ENCODE measurements at regions not wholly inside any gene's neighbourhood (a gene's known extent, or its start where the extent isn't known, plus 50 kb on each side); places are given as distances from the start of the nearest gene placed in this dataset.

GRCh38 chr4:132910229-132910748, 238.8 kb upstream of the PCDH10 start:
- DNase-seq: no peak

DNA sequence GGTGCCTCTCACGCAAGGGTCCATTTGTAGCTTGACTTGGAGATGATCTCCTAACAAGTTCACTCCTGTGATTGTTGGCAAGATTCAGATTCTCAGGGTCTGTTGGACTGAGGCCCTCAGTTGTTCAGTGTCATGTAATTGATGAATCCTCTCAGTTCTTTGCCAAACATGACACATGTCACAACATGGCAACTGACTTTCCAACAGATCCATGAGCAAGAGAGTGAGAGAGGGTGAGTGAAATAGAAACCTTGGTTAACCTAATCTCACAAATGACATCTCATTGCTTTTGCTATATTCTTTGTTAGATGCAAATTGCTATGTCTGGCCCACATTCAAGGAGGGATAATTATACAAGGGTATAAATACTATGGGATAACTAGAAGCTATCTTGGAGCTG, 231.0 kb upstream of the PCDH10 start:
- no peak for DNase-seq

- no peak for DNase-seq
Observed at GRCh38 chr4:132923516-132923915, 225.6 kb upstream of the PCDH10 start.

DNA sequence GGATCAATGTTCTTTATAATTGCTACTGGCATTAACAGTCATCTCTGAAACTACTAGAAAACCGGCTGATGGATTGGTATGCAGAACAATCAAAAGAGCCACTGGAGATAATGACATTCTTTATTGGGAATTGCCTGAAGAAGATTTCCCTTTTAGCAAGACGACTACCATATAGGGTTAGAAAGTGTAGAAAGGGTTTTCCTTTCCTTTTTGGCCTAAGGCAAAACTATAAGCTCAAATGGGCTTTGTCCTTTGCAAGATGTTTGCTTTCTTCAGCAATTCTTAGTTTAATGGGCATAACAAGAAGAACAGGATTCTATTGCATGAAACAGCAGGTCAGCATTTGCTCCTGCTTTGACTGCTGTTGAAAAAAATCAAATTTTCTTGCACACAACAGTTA, 214.2 kb upstream of the PCDH10 start:
- DNase-seq: no peak

GRCh38 chr4:132955146-132955545, 193.9 kb upstream of the PCDH10 start:
- no peak for DNase-seq

- no peak for DNase-seq
Observed at GRCh38 chr4:132956962-132957361, 192.1 kb upstream of the PCDH10 start.

- DNase-seq: no peak
Observed at GRCh38 chr4:132958457-132959263, 190.4 kb upstream of the PCDH10 start.

DNA sequence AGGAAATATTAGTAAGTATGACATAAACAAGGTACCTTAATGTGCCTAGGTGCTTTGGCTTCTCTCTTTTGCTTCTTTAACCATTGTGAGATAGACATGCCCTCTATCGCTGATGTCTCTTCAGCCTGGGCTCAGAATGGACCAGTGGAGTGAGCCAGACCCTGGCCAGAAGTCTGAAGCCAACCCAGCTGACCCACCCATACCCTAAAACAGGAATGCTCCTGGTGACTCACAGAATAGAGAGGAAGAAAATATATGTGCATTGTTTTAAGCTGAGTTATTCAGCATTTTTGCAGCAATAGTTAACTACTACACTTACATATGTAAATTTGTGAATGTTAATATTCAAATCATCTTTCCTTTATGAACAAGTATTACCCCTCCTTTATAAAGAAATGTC, 167.5 kb upstream of the PCDH10 start:
- DNase-seq: no peak

- DNase-seq: no peak
Observed at GRCh38 chr4:132982151-132982550, 166.9 kb upstream of the PCDH10 start.

GRCh38 chr4:132991111-132991510, 158.0 kb upstream of the PCDH10 start:
- no peak for DNase-seq

- DNase-seq: no peak
Observed at GRCh38 chr4:132992686-132993085, 156.4 kb upstream of the PCDH10 start.

DNA sequence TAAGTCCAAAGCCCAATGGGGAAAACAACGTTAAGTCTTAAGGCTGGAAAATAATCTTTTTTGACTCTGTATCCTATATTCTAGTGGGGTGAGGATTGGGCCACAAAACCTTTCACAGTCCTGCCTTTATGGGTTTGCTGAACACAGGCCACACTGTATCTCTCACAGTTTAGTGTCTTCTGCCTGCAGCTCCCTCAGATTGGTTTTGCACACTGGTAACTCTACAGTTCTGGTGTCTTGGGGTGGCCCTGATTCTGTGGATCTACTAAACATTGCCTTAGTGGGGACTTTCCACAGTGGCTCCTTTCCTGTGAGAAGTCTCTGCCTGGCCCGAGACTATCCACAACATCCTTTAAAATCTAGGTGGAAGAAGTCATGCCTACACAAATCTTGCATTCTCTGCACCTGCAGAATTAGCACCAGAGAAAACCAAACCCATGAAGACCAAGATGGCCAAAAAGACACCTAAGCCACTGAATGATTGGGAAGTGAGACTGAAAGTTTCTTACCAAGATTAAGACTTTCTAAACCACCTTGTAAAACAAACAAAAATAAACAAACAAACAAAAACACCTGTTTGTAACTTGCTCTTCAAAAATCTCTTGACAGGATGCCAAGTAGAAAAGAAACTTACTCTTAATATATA, 150.4 kb upstream of the PCDH10 start:
- DNase-seq: no peak

- DNase-seq: no peak
Observed at GRCh38 chr4:133000012-133000411, 149.1 kb upstream of the PCDH10 start.

GRCh38 chr4:133003169-133003568, 145.9 kb upstream of the PCDH10 start:
- DNase-seq: no peak

GRCh38 chr4:133014473-133015135, 134.5 kb upstream of the PCDH10 start:
- DNase-seq: no peak

DNA sequence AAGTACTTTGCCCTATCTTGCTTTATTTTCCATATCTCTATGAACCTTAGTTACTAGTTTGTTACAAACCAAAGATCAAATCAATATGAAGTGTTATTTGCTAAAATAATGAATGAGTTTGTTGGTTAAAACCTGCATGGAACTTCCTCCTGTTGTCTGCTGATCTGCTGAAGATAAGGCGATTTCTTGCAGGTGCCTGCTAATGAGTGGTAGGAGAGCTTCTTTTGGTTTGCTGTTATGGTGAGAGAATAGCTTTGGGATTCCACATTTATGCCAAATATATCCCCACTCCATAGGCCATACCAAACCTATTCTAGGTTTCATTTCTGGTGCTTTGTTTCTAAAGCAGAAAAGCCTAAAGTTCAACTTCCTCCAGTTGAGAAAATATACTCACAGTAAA, 103.8 kb upstream of the PCDH10 start:
- no peak for DNase-seq

DNA sequence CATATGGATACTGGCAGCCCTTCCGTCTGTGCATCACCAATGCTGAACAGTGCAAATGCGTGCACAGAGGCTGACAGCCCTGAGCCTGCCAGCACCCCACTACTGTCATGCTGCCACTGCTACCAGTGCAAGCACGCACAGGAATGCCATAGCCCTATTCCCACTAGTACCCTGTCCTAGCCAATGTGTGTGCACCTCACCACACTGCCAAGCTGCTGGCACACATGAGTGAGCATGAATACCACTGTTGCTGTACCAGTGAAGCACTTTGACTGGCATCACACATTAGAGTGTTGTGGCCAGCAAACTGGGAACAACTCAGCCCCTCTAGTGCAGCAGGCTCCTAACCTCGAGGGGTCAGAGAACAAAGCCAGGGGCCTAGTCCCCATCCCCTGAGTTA, 102.9 kb upstream of the PCDH10 start:
- DNase-seq: no peak

DNA sequence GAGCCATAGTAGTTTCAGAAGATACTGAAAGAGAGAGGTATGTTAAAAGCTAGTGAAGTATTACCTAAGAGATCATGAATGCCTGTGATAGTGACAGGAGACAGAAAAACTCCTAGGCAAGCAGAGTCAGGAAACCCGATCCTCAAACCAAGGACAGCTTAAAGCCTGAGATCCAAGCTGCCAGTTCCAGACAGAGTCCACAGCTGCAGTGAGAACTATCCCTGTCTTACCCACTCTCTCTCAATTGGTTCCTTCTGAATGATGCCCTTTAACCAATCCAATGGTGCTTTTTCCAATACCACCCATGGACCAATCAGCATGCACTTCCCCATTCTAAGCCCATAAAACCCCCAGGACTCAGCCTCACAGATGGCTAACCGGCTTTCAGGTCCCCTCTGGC, 90.4 kb upstream of the PCDH10 start:
- DNase-seq: no peak

GRCh38 chr4:133059117-133059516, 90.0 kb upstream of the PCDH10 start:
- DNase-seq: no peak

DNA sequence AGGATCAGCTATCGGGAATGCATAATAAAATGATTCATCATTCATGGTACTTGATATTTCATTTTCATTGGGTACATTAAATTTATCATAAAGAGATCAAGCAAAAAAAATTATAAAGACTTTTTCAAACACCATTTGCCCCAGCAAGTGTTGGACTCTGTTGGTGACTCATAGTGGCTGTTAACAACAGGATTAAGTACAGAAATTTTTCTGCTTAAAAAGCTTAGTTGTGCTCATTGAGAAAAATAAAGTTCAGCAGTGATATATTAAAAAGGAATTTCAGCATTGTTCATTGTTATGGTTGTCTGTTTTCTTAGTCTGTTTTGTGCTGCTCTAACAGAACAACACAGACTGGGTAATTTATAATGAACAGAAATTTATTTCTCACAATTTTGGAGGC, 86.2 kb upstream of the PCDH10 start:
- no peak for DNase-seq

DNA sequence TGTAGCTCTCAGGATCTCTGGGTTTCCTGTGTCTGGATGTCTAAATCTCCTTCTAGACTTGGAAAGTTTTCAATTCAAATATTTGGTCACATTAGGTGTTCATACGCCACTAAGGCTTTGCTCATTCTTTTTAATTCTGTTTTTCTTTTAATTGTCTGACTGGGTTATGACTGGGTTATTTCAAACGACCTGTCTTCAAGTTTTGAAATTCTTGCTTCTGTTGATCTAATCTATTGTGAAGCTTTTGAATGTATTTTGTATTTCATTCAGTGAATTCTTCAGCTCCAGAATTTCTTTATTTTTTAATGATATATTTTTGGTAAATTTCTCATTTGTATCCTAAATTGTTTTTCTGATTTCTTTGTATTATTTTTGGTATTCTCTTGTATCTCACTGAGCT, 81.0 kb upstream of the PCDH10 start:
- no peak for DNase-seq

DNA sequence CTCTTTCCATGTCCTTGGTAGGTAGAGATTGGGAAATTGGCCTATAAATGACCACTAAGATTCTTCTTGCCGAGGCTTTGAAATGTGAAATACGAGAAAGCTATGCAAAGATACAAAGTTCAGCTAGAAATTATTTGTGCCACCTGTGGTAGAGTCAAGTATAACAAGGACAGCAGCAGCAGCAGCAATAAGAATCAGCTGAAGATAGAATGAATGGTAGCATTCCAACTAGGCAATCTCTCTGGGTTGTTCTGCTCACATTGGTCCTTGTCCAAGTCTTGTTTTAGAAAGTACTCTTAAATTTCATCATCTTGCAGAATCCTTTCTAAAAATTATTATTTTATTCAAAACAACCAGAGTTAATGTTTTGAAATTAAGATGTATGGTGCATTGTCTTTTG, 67.8 kb upstream of the PCDH10 start:
- DNase-seq: no peak

- no peak for DNase-seq
Observed at GRCh38 chr4:133084421-133084820, 64.7 kb upstream of the PCDH10 start.

DNA sequence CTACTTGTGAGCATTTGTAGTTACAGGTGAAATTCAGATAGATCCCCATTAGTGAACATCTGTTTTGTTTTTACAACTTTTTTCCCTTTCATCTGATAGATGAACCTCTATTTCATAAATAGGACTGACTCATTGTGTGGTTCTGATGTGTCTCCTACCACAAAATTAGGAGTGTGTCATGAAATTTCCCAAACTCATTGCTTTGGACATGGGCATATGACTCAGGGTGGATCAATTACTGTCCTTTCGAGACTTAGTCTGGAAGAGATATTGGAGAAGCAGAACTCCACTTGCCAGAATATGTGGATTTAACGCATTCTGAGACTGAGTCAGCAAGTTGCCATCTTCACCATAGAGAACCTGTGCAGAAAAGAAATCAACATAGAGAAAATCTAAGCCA, 53.5 kb upstream of the PCDH10 start:
- DNase-seq: no peak
